Lower leg skin (tissue), 3 donors: ENCODE measurements at regions not wholly inside any gene's neighbourhood (a gene's known extent, or its start where the extent isn't known, plus 50 kb on each side); places are given as distances from the start of the nearest gene placed in this dataset.

Experiments
- CTCF ChIP-seq, 3 donors: fragments of 450-650 bp; IDR thresholded peaks; one replicate each; pipeline ENCODE4 v1.5.1; 2016; ENCODE audit warnings: antibody characterized with exemption in 3 of 3, mild to moderate bottlenecking in 3 of 3, moderate library complexity in 2 of 3
- POLR2A ChIP-seq, 2 donors: fragments of 450-650 bp; IDR thresholded peaks; one replicate each; pipeline ENCODE4 v1.6.1; 2016 to 2017; ENCODE audit warnings: antibody characterized with exemption in 2 of 2, mild to moderate bottlenecking in 1 of 2, moderate library complexity in 1 of 2

GRCh38 chr3:148246291-148246923, 451.3 kb upstream of the AGTR1 start:
- TF ChIP-seq CTCF (IDR thresholded peaks at IDR 0.05) (no peak), POLR2A (IDR thresholded peaks at IDR 0.05) (no peak)
